Left lung (tissue), 4 donors: ENCODE measurements at regions not wholly inside any gene's neighbourhood (a gene's known extent, or its start where the extent isn't known, plus 50 kb on each side); places are given as distances from the start of the nearest gene placed in this dataset.

Experiments used
- ATAC-seq: fragments of 200-7000 bp; cut with Tn5 transposase; one replicate; pipeline ENCODE4 v1.9.1; 2020; ENCODE audit warnings: moderate library complexity
- DNase-seq, 4 donors: peaks; one replicate each; pipeline ENCODE4 v3.0.0-alpha.2; 2013 to 2020
- H3K27ac ChIP-seq, 2 donors: fragments of 200-600 bp; sonication (generic) in 1 of 2; one replicate each; pipeline versions ENCODE4 v1.5.0 to v1.8.0; 2020 to 2021
- H3K27me3 ChIP-seq, 2 donors: fragments of 200-600 bp; sonication (generic) in 1 of 2; one replicate each; pipeline versions ENCODE4 v1.5.0 to v1.8.0; 2020 to 2021
- H3K36me3 ChIP-seq, 2 donors: fragments of 200-600 bp; sonication (generic) in 1 of 2; one replicate each; pipeline versions ENCODE4 v1.5.0 to v1.8.0; 2020 to 2021
- H3K4me1 ChIP-seq, 2 donors: fragments of 200-600 bp; one replicate each; pipeline ENCODE4 v1.8.0; 2021
- H3K4me3 ChIP-seq, 2 donors: fragments of 200-600 bp; sonication (generic) in 1 of 2; one replicate each; pipeline versions ENCODE4 v1.5.0 to v1.8.0; 2020 to 2021; ENCODE audit warnings: mild to moderate bottlenecking in 1 of 2
- H3K9me3 ChIP-seq, 2 donors: fragments of 200-600 bp; sonication (generic) in 1 of 2; one replicate each; pipeline versions ENCODE4 v1.5.0 to v1.8.0; 2020 to 2021
- intact Hi-C, 2 donors: fragments of 100-400 bp; cut with DNase I; formaldehyde crosslinking; loops; one replicate each; pipeline versions ENCODE4 v1.11.2 to v1.14.2; 2022
- TF ChIP-seq, protein P1 (sequence below), 2 donors: fragments of 200-600 bp; sonication (generic) in 1 of 2; IDR thresholded peaks; one replicate each; pipeline versions ENCODE4 v1.5.0 to v1.8.0; 2021; ENCODE audit warnings: antibody characterized with exemption in 2 of 2
- donor health status: DM: no; HTN: yes; CAD: no.
- donor health status: DM: no; HTN: no; CAD: no.

DNA sequence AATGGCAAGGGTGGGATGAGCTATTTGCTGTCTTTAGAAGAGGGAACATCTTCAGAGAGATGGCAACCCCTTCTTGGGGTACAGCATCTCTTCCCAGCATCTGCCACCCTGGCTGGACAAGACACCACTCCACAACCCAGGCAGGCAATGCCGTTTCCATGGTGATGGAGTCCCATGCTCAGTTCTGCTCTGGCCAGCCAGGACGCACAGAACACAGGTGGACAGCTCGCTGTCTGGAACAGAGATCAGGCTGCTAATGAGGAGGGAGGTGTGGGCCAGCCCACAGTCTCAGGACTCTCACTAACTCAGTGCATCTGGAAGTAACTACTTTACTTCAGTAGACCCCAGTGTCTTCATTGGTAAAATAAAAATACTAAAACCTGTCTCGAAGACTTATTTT lies 321.0 kb upstream of the CPEB2 start:
- TF ChIP-seq, protein P1, sequence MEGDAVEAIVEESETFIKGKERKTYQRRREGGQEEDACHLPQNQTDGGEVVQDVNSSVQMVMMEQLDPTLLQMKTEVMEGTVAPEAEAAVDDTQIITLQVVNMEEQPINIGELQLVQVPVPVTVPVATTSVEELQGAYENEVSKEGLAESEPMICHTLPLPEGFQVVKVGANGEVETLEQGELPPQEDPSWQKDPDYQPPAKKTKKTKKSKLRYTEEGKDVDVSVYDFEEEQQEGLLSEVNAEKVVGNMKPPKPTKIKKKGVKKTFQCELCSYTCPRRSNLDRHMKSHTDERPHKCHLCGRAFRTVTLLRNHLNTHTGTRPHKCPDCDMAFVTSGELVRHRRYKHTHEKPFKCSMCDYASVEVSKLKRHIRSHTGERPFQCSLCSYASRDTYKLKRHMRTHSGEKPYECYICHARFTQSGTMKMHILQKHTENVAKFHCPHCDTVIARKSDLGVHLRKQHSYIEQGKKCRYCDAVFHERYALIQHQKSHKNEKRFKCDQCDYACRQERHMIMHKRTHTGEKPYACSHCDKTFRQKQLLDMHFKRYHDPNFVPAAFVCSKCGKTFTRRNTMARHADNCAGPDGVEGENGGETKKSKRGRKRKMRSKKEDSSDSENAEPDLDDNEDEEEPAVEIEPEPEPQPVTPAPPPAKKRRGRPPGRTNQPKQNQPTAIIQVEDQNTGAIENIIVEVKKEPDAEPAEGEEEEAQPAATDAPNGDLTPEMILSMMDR (IDR thresholded peaks at IDR 0.05), result no peak
- Histone ChIP-seq H3K4me1 (no peaks in the 10 kb centered on the region), H3K4me3 (no peak overlapping the region), H3K27ac (no peak overlapping the region), H3K36me3 (no peaks in the 10 kb centered on the region), H3K9me3 (peaks cover 0 to 1% of the 10 kb centered on the region in 2 donors), H3K27me3 (no peaks in the 10 kb centered on the region)
- intact Hi-C loops, result no loop called here
- DNase-seq (no peak), ATAC-seq (no peak)

DNA sequence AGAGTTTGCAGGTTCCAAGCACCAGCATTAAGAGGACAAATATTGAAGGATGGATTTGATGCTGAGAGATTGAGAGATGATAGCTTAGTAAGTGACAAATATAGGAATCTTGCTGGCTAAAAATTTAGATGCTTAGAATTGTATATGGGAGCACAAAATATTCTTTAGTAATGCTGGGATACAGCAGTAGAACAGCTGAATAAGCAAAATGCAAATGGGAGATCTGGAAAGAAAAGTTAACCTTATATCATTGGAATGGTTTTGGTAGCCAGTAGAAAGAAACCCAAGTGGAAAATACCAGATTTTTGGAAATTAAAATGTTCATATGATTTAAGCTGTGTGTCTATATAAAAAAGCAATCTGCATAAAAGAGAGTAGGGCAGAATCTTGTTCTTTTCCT lies 308.6 kb upstream of the CPEB2 start:
- DNase-seq (no peak), ATAC-seq (no peak)
- Histone ChIP-seq H3K27me3 (no peaks in the 10 kb centered on the region), H3K27ac (no peak overlapping the region), H3K4me3 (no peak overlapping the region), H3K4me1 (no peaks in the 10 kb centered on the region), H3K36me3 (no peaks in the 10 kb centered on the region), H3K9me3 (peaks cover 0 to 5% of the 10 kb centered on the region in 2 donors)
- TF ChIP-seq, protein P1 (IDR thresholded peaks at IDR 0.05), result no peak
- intact Hi-C loops, result no loop called here

DNA sequence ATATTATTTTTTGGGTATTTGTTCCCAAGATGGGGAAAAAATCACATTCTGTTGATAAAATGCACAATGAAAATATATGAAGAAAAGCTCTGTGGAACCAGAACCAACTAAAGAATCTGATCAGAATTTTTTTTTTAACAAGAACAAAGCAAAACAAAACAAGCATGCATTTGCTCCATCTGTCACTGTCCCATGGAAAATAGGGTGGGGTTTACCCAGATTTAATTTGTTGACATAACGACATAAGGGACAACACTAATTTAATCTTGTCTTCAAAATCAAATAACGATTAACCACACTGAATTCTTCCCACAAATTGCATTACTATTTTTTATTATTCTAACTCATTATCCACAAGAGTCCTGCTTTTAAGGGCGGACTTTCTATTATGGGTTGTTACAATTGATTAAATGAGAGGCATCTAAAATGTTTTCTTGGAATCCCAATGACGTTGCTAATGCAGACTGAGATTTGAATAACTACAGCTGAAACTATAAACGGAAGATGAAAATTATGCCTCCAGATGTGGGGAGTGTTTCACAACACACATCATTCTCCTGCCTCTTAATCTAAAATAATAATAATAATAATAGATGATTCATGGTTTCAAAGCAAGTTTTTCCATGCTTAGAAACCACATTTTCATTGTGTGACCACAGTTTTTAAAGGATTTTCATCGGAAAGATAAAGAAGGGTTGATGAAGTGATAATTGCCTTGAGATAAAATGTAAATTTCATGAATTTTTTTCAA lies 307.0 kb upstream of the CPEB2 start:
- intact Hi-C loops, result no loop called here
- Histone ChIP-seq H3K36me3 (no peaks in the 10 kb centered on the region), H3K4me3 (no peak overlapping the region), H3K9me3 (peaks cover 0 to 5% of the 10 kb centered on the region in 2 donors), H3K27ac (no peak overlapping the region), H3K27me3 (no peaks in the 10 kb centered on the region), H3K4me1 (no peaks in the 10 kb centered on the region)
- DNase-seq (peak in 2 of 4 donors; percentile 51 to 59), ATAC-seq (no peak)
- TF ChIP-seq, protein P1 (IDR thresholded peaks at IDR 0.05), result no peak

DNA sequence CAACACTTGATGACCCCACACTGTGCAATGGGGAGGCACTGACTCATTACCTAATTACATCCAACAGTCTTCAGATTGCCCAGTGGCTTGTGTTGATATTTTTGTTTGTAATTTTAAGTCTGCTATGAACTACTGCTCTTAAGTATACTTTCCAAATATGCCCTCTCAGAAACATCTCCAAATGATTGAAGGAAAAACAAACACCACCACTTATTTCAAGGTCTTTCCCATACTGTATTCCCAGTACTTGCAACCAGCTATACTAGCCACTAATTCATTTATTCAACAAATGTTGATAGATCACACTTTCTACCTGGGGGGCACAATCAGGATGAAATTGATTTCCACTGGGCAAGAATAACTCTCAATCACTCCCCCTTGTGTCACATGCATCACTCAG lies 302.2 kb upstream of the CPEB2 start:
- no peaks in the 10 kb centered on the region for H3K9me3 ChIP-seq
- H3K27me3 ChIP-seq, result no peaks in the 10 kb centered on the region
- H3K4me3 ChIP-seq, result no peak overlapping the region
- H3K36me3 ChIP-seq, result no peaks in the 10 kb centered on the region
- TF ChIP-seq, protein P1 (IDR thresholded peaks at IDR 0.05), result no peak
- H3K4me1 ChIP-seq, result no peaks in the 10 kb centered on the region
- ATAC-seq (no peak), DNase-seq (no peak)
- no peak overlapping the region for H3K27ac ChIP-seq
- intact Hi-C loops, result no loop called here

DNA sequence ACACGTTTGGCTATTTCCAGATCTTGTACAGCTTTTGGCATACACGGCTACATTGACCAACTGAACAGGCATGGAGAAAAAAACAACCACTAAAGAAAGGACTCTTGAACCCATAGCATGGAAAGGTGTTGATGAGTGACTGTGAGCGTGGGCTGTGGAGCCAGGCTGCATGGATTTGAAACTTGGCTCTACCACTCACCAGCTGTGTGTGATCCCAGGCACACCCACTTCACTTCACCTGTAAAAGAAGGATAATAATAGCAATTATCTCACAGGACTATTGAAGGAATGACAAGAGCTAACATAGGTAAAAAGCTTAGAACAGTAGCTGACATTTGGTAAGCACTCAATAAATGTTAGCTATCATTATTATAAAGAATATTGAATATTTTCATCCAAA lies 301.7 kb upstream of the CPEB2 start:
- no peaks in the 10 kb centered on the region for H3K27me3 ChIP-seq
- TF ChIP-seq, protein P1 (IDR thresholded peaks at IDR 0.05), result no peak
- no peak for DNase-seq
- H3K9me3 ChIP-seq, result no peaks in the 10 kb centered on the region
- no peaks in the 10 kb centered on the region for H3K36me3 ChIP-seq
- intact Hi-C loops, result no loop called here
- H3K27ac ChIP-seq, result no peak overlapping the region
- H3K4me1 ChIP-seq, result no peaks in the 10 kb centered on the region
- ATAC-seq, result no peak
- H3K4me3 ChIP-seq, result no peak overlapping the region
